ES-I3 (cell line): ENCODE measurements at regions not wholly inside any gene's neighbourhood (a gene's known extent, or its start where the extent isn't known, plus 50 kb on each side); places are given as distances from the start of the nearest gene placed in this dataset.

Experiments used
- H3K36me3 ChIP-seq: 2 replicates; pipeline ENCODE4 v1.6.1; 2013; ENCODE audit warnings: mild to moderate bottlenecking, low read length, control low read depth, moderate library complexity; ENCODE audit not compliant: insufficient read depth
- H3K4me1 ChIP-seq: 2 replicates; pipeline ENCODE4 v1.6.1; 2013; ENCODE audit warnings: mild to moderate bottlenecking, control low read depth, low read length; ENCODE audit not compliant: insufficient read depth
- H3K9ac ChIP-seq: 2 replicates; pipeline ENCODE4 v1.6.1; 2013; ENCODE audit warnings: low read depth, mild to moderate bottlenecking, low read length, moderate library complexity
- H3K9me3 ChIP-seq: 2 replicates; pipeline ENCODE4 v1.6.1; 2013; ENCODE audit warnings: mild to moderate bottlenecking, low read length, moderate library complexity; ENCODE audit not compliant: control insufficient read depth, insufficient read depth

DNA sequence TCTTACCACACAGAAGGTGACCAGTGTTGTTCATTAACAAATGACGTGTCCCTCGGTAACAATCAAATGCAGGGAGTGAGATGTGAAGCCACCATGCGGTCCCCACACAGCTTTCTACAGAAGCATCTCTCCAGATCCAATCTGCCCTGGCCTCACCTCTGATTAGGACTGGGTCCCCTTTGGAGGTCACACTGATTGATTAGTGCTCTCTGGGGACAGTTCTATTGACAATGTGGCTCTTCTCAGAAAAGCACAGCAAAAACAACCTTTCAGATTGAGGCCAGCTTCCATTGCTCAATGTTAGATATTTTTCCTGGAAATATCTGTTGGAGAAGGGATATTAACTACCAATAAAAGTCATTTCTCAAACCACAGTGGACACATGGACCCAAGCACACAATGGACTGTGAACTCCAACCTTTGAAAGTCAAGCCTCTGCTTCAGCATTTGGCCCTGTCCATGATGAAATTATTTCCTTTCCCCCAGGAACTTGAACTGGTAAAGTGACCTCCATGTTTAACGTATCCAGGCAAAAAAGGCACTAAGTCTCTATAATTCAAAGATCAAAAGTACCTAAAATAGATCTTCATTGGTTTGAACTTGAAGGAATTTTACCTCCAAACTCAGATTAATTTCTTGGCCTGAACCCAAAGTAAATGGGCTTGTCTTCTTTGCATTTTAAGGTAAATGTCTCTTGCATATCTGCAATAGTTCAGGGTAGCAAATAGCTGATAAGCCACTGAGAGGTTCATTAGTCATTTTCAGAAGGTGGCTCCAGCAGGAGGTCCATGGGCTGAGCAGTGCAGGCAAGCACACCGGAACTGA is 118.5 kb downstream of the FOXA2 start:
- 0 out of 2 replicates have a peak, but pooled peaks cover 6% of the 10 kb centered on the region for H3K4me1 ChIP-seq
- H3K9ac ChIP-seq = no peak overlapping the region
- H3K36me3 ChIP-seq = no peaks in the 10 kb centered on the region
- H3K9me3 ChIP-seq = no peaks in the 10 kb centered on the region

DNA sequence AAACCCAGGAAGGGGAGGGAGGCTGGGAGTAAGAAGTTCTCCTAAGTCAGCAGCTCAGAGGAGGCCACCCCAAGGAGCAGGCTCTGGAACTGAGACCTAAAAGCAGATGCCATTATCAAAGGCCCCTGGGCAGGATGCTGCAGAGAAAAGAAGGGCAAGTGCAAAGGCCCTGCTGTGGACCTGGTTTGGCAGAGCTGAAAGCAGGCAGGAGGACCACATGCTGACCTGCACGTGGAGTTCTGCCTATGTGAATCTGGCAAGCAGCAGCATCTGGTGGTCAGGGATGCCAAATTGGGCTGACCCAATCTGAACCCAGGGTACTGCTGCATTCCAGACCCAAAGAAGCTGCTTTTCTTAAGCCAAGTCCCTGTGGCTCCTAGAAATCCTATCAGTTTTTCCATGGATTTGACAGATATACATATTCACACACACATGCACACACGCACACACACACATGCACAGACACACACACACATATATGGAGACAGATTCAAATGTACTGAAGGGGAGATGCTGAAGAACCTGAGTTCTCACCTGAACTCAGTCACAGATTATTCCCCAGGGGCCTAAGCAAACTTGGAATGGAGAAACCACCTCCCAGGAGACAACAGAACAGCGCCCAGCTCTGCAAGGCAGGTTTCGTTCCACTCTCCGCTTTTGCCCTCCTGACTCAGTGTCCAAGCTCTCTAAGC is 119.9 kb downstream of the FOXA2 start:
- Histone ChIP-seq H3K9me3 (no peaks in the 10 kb centered on the region), H3K9ac (no peak overlapping the region), H3K36me3 (no peaks in the 10 kb centered on the region), H3K4me1 (0 out of 2 replicates have a peak, but pooled peaks cover 6% of the 10 kb centered on the region)

DNA sequence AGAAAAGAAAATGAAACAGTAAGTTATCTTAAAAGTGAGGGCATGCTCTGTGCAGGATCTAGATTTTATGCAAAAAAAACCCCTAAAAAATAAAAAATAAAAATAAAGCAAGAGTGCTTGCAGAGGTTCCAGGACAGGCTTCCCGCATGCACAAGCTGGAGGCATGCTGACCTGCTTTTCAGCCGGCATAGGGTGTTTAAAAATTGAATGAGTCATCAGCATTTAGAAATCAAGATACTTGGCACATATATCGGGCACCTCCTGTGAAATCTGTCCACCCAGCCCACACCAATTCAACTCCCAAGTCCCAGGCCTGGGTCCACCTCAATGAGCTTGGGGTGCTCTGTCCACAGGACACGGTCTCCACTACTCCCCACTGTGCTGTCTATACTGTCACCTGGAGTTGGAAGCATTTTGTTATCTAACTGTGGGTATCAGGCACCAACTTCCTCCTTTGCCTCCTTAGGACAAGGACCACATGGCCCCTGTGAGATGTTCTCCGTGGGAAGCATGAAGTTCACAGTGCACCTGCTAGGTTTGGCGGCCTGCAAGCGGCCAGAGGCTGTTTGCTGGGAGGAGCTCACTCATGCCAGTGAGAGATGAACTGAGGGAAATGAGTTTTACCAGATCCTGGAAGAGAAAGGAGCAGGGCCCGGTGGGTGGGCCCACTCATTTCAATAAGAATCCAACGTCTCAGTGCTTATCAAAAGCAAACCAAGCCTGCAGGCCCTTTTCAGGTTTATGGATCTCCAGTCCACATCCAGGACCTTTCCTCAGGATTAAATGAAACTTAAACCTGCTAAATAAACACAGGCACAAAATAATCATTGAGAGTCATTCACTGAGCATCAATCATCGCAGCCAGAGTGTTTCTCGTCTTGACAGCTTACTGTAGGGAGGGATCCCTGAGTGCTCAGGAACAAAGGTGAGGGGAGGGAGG is 121.1 kb downstream of the FOXA2 start:
- Histone ChIP-seq H3K36me3 (no peaks in the 10 kb centered on the region), H3K9me3 (no peaks in the 10 kb centered on the region), H3K4me1 (0 out of 2 replicates have a peak, but pooled peaks cover 6% of the 10 kb centered on the region), H3K9ac (no peak overlapping the region)

DNA sequence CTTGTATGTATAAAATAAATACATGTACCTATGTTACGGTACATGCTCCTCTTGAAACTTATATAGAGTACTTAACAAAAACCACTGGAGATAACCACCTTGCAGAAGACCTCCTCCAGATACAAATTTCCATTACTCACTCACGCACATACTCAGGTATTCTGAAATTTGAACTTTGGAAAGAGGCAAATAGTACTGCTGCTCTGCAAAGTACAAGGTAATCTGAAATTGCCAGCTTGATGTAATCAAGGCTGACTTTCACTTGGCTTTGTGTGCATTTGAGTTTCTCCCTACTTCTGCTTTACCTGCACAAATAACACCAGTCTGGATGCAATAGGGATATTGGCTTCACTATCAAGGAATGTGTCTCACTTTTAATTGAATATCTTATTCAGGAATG is 123.6 kb downstream of the FOXA2 start:
- no peaks in the 10 kb centered on the region for H3K36me3 ChIP-seq
- H3K9me3 ChIP-seq = no peaks in the 10 kb centered on the region
- no peak overlapping the region for H3K9ac ChIP-seq
- peaks cover 11% of the 10 kb centered on the region; the same call in 1 of the 2 replicates for H3K4me1 ChIP-seq

DNA sequence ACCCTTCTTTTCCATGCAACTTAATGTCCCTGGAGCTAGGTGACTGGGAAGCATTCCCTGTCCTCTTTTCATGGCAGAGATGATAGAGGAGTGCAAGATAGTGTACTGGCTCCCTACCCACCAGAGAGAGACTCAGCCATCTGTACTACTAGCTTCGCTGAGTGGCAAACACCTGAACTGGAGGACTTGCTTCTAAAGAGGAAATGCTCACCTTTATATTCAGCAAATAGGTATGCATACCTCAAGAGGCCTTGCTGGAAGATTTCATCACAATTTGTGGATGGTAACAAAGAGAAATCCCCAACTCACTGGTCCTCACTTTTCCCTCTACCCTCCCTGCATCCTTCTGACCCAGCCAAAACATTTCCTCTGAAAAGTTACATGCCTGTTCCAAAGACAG is 124.1 kb downstream of the FOXA2 start:
- H3K9ac ChIP-seq = no peak overlapping the region

DNA sequence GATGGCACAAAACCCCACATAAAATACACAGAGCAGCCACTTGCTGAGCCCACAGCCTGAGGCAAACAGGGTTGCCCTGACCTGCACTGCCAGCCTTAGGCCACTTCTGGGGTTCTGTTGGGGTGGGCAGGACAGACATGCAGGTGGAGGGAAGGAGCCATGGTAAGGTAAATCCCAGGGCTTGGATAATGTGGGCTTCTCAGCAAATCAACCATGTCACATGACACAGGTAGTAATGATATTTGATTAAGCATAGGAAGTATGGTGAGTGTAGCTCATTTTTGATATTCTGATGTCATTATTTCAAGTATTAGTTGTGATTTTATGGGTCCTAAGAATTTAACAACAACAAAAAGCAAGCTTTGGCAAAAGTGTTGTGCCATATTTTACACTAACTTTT is 124.6 kb downstream of the FOXA2 start:
- no peak overlapping the region for H3K9ac ChIP-seq
- peaks cover 11% of the 10 kb centered on the region; the same call in 1 of the 2 replicates for H3K4me1 ChIP-seq
- no peaks in the 10 kb centered on the region for H3K36me3 ChIP-seq
- no peaks in the 10 kb centered on the region for H3K9me3 ChIP-seq

More for the DNA sequence above, 124.1 kb downstream of the FOXA2 start:
- peaks cover 11% of the 10 kb centered on the region; the same call in 1 of the 2 replicates for H3K4me1 ChIP-seq
- H3K36me3 ChIP-seq = no peaks in the 10 kb centered on the region
- no peaks in the 10 kb centered on the region for H3K9me3 ChIP-seq

DNA sequence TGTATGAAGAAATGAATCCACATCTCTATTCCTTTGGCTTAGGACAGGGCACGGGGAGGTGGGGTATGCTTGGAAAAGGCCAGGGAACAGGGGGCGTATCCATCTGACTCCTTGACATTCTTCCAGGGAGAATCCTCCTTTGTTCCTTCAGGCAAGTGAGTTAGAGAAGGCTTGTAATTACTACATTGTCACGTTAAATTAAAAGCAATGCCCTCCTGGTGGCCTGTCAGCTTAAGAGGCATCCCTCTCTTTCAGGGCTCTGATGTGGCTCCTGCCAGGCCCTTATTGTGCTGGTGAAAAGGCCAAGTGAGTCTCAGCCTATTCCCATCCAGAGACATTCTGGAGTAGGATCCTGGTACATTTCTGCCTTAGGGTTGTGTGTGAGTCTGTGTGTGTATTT is 128.3 kb downstream of the FOXA2 start:
- Histone ChIP-seq H3K4me1 (peaks cover 5% of the 10 kb centered on the region; the same call in 1 of the 2 replicates), H3K9me3 (no peaks in the 10 kb centered on the region), H3K9ac (no peak overlapping the region)

DNA sequence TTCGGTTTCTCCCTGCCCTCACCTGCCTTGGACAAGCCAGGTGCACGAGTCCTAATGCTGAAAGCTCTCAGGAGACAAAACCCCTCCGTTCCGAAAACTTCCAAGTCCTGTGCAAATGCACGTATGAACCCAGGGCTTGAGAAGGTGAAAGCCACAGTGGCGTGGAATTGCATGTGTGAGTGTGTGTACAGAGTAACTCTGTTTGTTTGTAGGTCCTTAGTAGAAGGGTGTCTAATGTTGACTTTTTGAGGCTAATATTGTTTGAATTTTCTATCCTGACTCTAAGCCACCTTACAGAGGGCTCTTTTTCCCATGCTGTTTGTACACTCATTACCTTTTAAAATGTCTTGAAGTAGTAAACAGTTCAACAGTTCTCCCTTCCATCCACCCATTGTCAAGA is 129.1 kb downstream of the FOXA2 start:
- no peaks in the 10 kb centered on the region for H3K9me3 ChIP-seq
- H3K4me1 ChIP-seq = peaks cover 5% of the 10 kb centered on the region; the same call in 1 of the 2 replicates
- no peak overlapping the region for H3K9ac ChIP-seq

More for the DNA sequence above, 128.3 kb downstream of the FOXA2 start:
- no peaks in the 10 kb centered on the region for H3K36me3 ChIP-seq

DNA sequence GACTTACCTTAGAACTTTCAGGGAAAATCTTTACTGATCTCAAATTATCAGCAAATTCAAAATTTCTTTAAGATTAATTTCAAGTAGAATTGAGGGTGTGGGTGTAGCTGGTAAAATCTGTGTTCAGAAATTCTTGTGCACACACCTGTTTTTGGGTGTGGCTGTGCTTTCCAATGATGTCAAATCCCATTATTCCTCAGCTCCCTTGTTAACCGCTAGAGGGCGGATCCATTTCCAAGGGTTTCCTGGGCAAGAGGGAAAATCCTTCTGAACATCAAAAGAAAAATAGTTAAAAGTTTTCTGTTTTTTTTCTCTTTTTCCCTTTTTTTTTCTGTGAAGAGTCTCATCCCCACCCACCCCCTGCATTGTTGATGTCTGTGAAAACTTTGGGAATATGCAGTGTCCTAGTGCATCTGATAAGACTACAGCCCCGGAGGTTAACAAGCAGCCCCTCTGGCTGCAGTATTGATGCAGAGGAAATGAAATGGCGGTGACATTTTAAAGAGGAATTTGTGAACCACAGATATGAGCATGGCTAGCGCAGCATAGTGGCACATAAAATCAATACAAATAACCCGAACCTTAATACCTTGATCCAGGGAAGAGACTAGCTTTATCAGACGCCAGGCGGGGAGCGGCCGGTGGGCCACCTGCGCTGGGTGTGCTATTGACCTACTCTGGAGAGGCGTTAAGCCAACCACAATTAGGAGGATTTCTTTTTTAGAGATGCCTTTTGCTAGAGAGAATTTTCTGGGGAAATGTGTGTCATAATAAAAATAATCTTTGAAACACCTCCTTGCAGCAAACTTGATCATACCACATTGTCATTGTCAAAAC is 130.9 kb downstream of the FOXA2 start:
- H3K9me3 ChIP-seq = no peaks in the 10 kb centered on the region
- no peak overlapping the region for H3K9ac ChIP-seq
- H3K36me3 ChIP-seq = no peaks in the 10 kb centered on the region
- peaks cover 5% of the 10 kb centered on the region; the same call in 1 of the 2 replicates for H3K4me1 ChIP-seq

More for the DNA sequence above, 129.1 kb downstream of the FOXA2 start:
- H3K36me3 ChIP-seq = no peaks in the 10 kb centered on the region

DNA sequence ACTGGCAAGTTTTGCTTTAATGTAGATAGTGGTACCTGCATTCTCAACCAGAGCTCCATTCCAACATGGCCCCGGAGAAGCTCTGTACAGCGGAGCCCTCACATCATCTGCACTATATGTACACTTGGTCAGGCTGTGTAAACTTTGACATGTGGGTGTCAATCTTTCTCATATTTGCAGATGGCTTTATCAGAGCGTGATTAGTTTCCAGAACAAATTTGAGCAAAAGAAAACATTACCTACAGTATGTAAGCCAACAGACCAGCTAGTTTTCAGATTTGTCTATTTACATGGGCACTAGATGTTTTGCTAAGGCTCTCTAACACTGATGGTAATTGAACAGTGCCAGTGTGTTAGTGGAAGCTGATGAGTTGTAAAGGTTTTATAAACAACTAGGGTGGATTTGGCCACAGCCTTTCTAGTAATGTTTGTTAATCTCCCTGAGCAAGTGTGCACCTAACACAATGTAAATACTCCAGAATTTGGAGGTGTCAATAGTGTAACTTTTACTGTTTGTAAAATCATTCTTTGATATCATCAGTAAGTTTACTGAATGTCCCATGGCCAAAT is 131.8 kb downstream of the FOXA2 start:
- H3K9me3 ChIP-seq = no peaks in the 10 kb centered on the region

DNA sequence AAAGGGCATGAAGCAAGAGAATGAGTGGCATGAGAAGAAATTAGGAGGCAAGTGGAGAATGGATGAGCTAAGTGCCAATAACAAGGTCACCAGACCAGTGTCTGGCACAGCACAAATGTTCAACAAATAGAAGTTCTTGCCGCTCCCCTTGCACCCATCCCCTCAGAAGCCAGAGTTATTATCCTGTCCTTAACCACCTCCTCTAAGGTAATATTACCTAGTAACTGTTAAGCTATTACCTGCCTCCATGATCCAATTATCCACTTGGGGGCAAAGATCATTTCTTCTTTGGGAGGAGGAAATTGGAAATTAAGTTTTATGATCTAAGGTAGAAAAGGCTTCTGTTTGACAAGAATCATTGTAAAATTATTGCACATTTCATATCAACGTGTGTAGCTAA is 133.8 kb downstream of the FOXA2 start:
- Histone ChIP-seq H3K9me3 (no peaks in the 10 kb centered on the region), H3K36me3 (no peaks in the 10 kb centered on the region), H3K9ac (no peak overlapping the region), H3K4me1 (no peaks in the 10 kb centered on the region)

More for the DNA sequence above, 131.8 kb downstream of the FOXA2 start:
- no peak overlapping the region for H3K9ac ChIP-seq
- H3K4me1 ChIP-seq = peaks cover 5% of the 10 kb centered on the region; the same call in 1 of the 2 replicates
- no peaks in the 10 kb centered on the region for H3K36me3 ChIP-seq

DNA sequence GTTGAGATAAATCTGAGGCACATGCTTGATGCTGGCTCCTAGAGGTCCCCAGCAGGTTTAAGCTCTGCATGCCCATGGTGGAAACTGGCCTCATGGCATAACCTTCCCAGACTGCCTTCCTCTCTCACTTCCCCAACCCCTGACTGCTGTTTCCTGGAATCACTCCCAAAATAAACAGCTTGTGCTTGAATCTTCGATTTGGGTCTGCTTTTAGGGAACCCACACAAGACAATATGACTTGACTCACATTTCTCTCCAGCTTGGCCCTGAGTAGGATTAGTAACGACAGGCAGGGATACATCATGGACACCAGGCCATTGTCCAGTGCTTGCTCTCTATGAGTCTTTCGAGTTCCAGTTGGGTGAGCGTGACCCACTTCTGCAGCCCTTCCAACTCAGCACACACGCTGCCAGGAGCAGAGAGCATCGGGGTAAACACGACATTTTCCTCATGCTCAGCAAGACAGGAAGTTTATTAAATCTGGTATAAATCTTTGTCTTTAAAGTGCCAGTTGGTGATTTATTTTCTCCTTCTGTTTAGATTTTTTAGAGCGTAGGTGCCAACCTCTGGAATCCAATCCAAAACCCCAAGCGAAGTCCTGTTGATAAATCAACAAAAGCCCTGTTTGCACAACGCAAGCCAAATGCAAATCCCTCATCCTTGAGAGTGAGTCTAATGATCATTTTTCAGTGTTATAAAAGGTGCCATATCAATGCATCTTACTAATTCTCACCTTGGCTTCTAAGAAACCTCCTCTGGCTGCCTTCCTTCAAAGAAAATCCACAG is 135.0 kb downstream of the FOXA2 start:
- no peaks in the 10 kb centered on the region for H3K4me1 ChIP-seq
- no peaks in the 10 kb centered on the region for H3K36me3 ChIP-seq
- H3K9ac ChIP-seq = no peak overlapping the region
- no peaks in the 10 kb centered on the region for H3K9me3 ChIP-seq
